Keratinocyte (primary cell): ENCODE measurements at regions not wholly inside any gene's neighbourhood (a gene's known extent, or its start where the extent isn't known, plus 50 kb on each side); places are given as distances from the start of the nearest gene placed in this dataset.

Experiments
- DNase-seq: peaks from one replicate; pipeline ENCODE4 v3.0.0-alpha.2; 2011; ENCODE audit warnings: low read depth, missing footprints, low spot score
- FAIRE-seq: peaks from 2 replicates; lab custom pipeline; 2011; peaks lifted over from hg19 to GRCh38; lab: Jason Lieb, UNC
- H2AFZ ChIP-seq: 2 replicates; pipeline ENCODE4 v1.6.0; 2012; ENCODE audit warnings: low read length, control low read depth, inconsistent platforms; ENCODE audit not compliant: control insufficient read depth
- H3K27ac ChIP-seq: 2 replicates; pipeline ENCODE4 v1.5.1; 2011; ENCODE audit warnings: low read length; ENCODE audit not compliant: control insufficient read depth, insufficient read depth
- H3K27me3 ChIP-seq: 3 replicates; pipeline ENCODE4 v1.6.0; 2011; ENCODE audit warnings: low read length; ENCODE audit not compliant: control insufficient read depth, insufficient read depth; ENCODE audit errors: extremely low read depth
- H3K36me3 ChIP-seq, 2 experiments: 2 replicates in 1 of 2; 3 replicates in 1 of 2; pipeline ENCODE4 v1.5.1; 2011; ENCODE audit warnings: low read length in 2 of 2, mild to moderate bottlenecking in 1 of 2; ENCODE audit not compliant: control insufficient read depth in 2 of 2, insufficient read depth in 2 of 2; ENCODE audit errors: extremely low read depth in 1 of 2
- H3K4me1 ChIP-seq: 3 replicates; pipeline ENCODE4 v1.5.1; 2011; ENCODE audit warnings: low read length; ENCODE audit not compliant: control insufficient read depth, insufficient read depth; ENCODE audit errors: extremely low read depth
- H3K4me2 ChIP-seq: 3 replicates; pipeline ENCODE4 v1.6.0; 2011; ENCODE audit warnings: low read depth, low read length; ENCODE audit not compliant: control insufficient read depth, insufficient read depth; ENCODE audit errors: extremely low read depth
- H3K4me3 ChIP-seq, 3 experiments: fragments of 200-600 bp in 1 of 3; sonication (generic) in 1 of 3; 2 replicates in 2 of 3; 3 replicates in 1 of 3; pipeline ENCODE4 v1.5.1; 2011 to 2016; ENCODE audit warnings: low read length in 3 of 3, mild to moderate bottlenecking in 3 of 3, control low read depth in 2 of 3, inconsistent platforms in 1 of 3, low read depth in 1 of 3, mixed read lengths in 1 of 3, mixed run types in 1 of 3, moderate library complexity in 1 of 3; ENCODE audit not compliant: control insufficient read depth in 2 of 3, insufficient read depth in 2 of 3; ENCODE audit errors: extremely low read depth in 1 of 3
- H3K79me2 ChIP-seq: 2 replicates; pipeline ENCODE4 v1.6.0; 2012; ENCODE audit warnings: low read length; ENCODE audit not compliant: control insufficient read depth, insufficient read depth
- H3K9ac ChIP-seq: 3 replicates; pipeline ENCODE4 v1.6.0; 2011; ENCODE audit warnings: low read length; ENCODE audit not compliant: control insufficient read depth, insufficient read depth; ENCODE audit errors: extremely low read depth
- H3K9me1 ChIP-seq: 3 replicates; pipeline ENCODE4 v1.6.0; 2011; ENCODE audit warnings: low read length; ENCODE audit not compliant: control insufficient read depth, insufficient read depth; ENCODE audit errors: extremely low read depth
- H3K9me3 ChIP-seq: 2 replicates; pipeline ENCODE4 v1.5.1; 2012; ENCODE audit warnings: low read depth, low read length; ENCODE audit not compliant: control insufficient read depth
- H4K20me1 ChIP-seq: 3 replicates; pipeline ENCODE4 v1.6.0; 2011; ENCODE audit warnings: low read length; ENCODE audit not compliant: control insufficient read depth, insufficient read depth; ENCODE audit errors: extremely low read depth
- CTCF ChIP-seq, 3 experiments: IDR thresholded peaks in 1 of 3; conservative IDR thresholded peaks in 1 of 3; optimal IDR thresholded peaks in 1 of 3; 2 replicates in 2 of 3; 3 replicates in 1 of 3; pipeline versions ENCODE3 to v1.5.1; 2011; ENCODE audit warnings: low read length in 3 of 3, mild to moderate bottlenecking in 3 of 3, moderate library complexity in 2 of 3, control low read depth in 1 of 3, inconsistent platforms in 1 of 3; ENCODE audit not compliant: insufficient read depth in 2 of 3; ENCODE audit errors: extremely low read depth in 1 of 3
- EZH2 ChIP-seq: IDR thresholded peaks from one replicate; pipeline ENCODE4 v1.6.1; 2012; ENCODE audit warnings: inconsistent platforms, mild to moderate bottlenecking, low read length, moderate library complexity
- dilution Hi-C: fragments of 300-500 bp; cut with MboI; formaldehyde crosslinking; loops from one replicate; pipeline ENCODE4 v1.7.0; 2020; ENCODE audit warnings: low sequenced_read_pairs; ENCODE audit not compliant: extremely low pct_ligation_motif_present

DNA sequence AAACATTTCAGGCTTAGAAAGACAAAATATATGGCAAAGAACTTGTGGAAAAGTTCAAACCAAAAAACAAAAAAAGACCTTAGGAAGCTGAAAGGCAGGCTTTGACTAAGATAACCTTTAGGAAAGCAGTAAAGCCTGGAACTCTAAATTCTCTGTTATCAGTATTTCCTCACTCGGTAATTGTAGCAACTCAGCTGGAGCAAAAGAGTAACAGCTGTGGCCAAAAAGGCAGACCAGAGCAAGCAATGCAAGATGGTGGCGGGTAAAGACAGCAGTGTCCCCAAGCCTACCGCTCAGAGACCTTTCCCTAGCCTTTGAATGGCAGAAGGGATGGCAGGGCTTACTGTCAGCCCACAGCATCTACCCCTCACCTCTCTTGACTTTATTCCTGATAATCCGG, 63.1 kb upstream of the KLHL13 start:
- Histone ChIP-seq H3K9me3 (no peaks in the 10 kb centered on the region), H2AFZ (no peak overlapping the region), H3K27ac (no peak overlapping the region), H3K4me3 (no peak overlapping the region), H3K36me3 (no peaks in the 10 kb centered on the region), H3K4me1 (peaks cover 4% of the 10 kb centered on the region), H4K20me1 (no peaks in the 10 kb centered on the region), H3K9me1 (no peaks in the 10 kb centered on the region), H3K4me2 (no peak overlapping the region), H3K27me3 (no peaks in the 10 kb centered on the region), H3K9ac (no peak overlapping the region), H3K79me2 (no peaks in the 10 kb centered on the region)
- dilution Hi-C loops = no loop called here
- TF ChIP-seq EZH2 (no peak), CTCF (optimal IDR thresholded peaks at IDR 0.05 in 1 of 3, IDR thresholded peaks at IDR 0.05 in 1 of 3, conservative IDR thresholded peaks at IDR 0.05 in 1 of 3; ENCODE audit: extremely low read depth in 1 of 3, insufficient read depth in 2 of 3, low read length in 3 of 3) (no peak)
- no peak for FAIRE-seq
- DNase-seq = no peak

DNA sequence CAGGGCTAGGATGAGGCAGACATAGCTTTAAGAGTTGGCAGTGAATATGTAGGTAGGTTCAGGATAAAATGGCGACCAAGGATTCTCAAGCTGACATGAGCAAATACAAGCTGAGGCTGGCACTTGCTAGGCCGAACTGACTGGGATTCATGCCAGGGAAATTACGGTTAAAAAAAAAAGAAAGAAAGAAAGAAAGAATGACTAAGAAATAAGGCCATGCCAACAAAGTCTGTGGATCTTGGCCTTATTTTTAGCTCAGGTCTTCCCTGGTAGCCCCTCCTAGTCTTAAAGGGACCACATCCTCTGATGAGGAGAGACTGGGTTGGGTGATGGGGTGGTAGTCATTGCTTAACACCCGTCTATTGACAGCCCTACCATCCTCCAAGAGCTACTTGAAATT, 64.4 kb upstream of the KLHL13 start:
- Histone ChIP-seq H3K27me3 (no peaks in the 10 kb centered on the region), H3K4me3 (no peak overlapping the region), H3K9me1 (no peaks in the 10 kb centered on the region), H3K27ac (no peak overlapping the region), H3K9ac (no peak overlapping the region), H3K79me2 (no peaks in the 10 kb centered on the region), H3K4me1 (peaks cover 4% of the 10 kb centered on the region), H3K36me3 (no peaks in the 10 kb centered on the region), H3K4me2 (peak overlapping the region; percentile 26), H2AFZ (peak overlapping the region; percentile 66), H3K9me3 (no peaks in the 10 kb centered on the region), H4K20me1 (no peaks in the 10 kb centered on the region)
- DNase-seq (no peak), FAIRE-seq (peak; percentile 36)
- no peak for TF ChIP-seq EZH2
- TF ChIP-seq CTCF (optimal IDR thresholded peaks at IDR 0.05 in 1 of 3, IDR thresholded peaks at IDR 0.05 in 1 of 3, conservative IDR thresholded peaks at IDR 0.05 in 1 of 3; ENCODE audit: extremely low read depth in 1 of 3, insufficient read depth in 2 of 3, low read length in 3 of 3) = no peak
- dilution Hi-C loops = no loop called here
